HepG2 (cell line): ENCODE measurements at regions not wholly inside any gene's neighbourhood (a gene's known extent, or its start where the extent isn't known, plus 50 kb on each side); places are given as distances from the start of the nearest gene placed in this dataset.
"Not testable (repeated sequence)": the region's sequence is repeated elsewhere in the genome, so short reads cannot be mapped to it uniquely, and the experiment has no call there.

Source experiments
- ATAC-seq: fragments of 200-7000 bp; cut with Tn5 transposase; 3 replicates; pipeline ENCODE4 v1.9.1; 2020; ENCODE audit warnings: mild to moderate bottlenecking, moderate library complexity
- BruUV-seq: library from RNA; stranded (reverse); fragments of 400-500 nt; replicated peaks from 2 replicates; lab custom pipeline; 2021; lab: Mats Ljungman, UMichigan
- CTCF ChIA-PET: fragments of 300-600 bp; formaldehyde crosslinking; extraction: SDS; loops from one replicate; lab custom pipeline; 2021; ENCODE audit warnings: low total read pairs, inconsistent platforms, low intra/inter-chr PET ratio; lab: Yijun Ruan, JAX
- POLR2A ChIA-PET: fragments of 350-600 bp; sonication (Branson Sonifier 250); formaldehyde crosslinking; loops from one replicate; lab custom pipeline; 2020; ENCODE audit warnings: antibody characterized with exemption, inconsistent platforms; lab: Yijun Ruan, JAX
- DNase-seq: peaks from one replicate; pipeline ENCODE4 v3.0.0-alpha.2; 2015; ENCODE audit warnings: low spot score
- FAIRE-seq: peaks from 3 replicates; lab custom pipeline; 2011; peaks lifted over from hg19 to GRCh38; lab: Jason Lieb, UNC
- H2AFZ ChIP-seq: one replicate; pipeline ENCODE4 v1.6.1; 2011; ENCODE audit warnings: low read length, inconsistent platforms
- H3K27ac ChIP-seq: fragments of 300-600 bp; 3 replicates; pipeline ENCODE4 v1.8.0; 2011; ENCODE audit warnings: mixed run types, mild to moderate bottlenecking, mixed read lengths, low read length, inconsistent platforms; ENCODE audit not compliant: insufficient read depth; ENCODE audit errors: extremely low read length
- H3K27me3 ChIP-seq, 2 experiments: fragments of 200-600 bp in 1 of 2; 2 replicates in 1 of 2; 3 replicates in 1 of 2; pipeline versions ENCODE4 v1.6.0 to v1.8.0; 2011; ENCODE audit warnings: low read length in 2 of 2, mild to moderate bottlenecking in 2 of 2, moderate library complexity in 2 of 2, inconsistent platforms in 1 of 2; ENCODE audit not compliant: insufficient read depth in 2 of 2, control insufficient read depth in 1 of 2
- H3K36me3 ChIP-seq, 2 experiments: fragments of 200-600 bp in 1 of 2; replicated peaks in 1 of 2; 2 replicates in 1 of 2; 3 replicates in 1 of 2; pipeline versions ENCODE4 v1.5.1 to v1.8.0; 2011; ENCODE audit warnings: low read length in 2 of 2, inconsistent platforms in 1 of 2; ENCODE audit not compliant: insufficient read depth in 2 of 2, control insufficient read depth in 1 of 2
- H3K4me1 ChIP-seq: 2 replicates; pipeline ENCODE4 v1.5.1; 2012; ENCODE audit warnings: low read length, inconsistent platforms; ENCODE audit not compliant: insufficient read depth
- H3K4me2 ChIP-seq: 2 replicates; pipeline ENCODE4 v1.6.0; 2011; ENCODE audit warnings: low read depth, low read length, inconsistent platforms
- H3K4me3 ChIP-seq, 3 experiments: fragments of 200-600 bp in 1 of 3; sonication (generic), shearing (Covaris generic) in 1 of 3; replicated peaks in 1 of 3; 2 replicates each; pipeline ENCODE4 v1.5.1; 2011 to 2016; ENCODE audit warnings: low read length in 3 of 3, inconsistent platforms in 2 of 3, low read depth in 2 of 3, mild to moderate bottlenecking in 2 of 3, control low read depth in 1 of 3, mixed read lengths in 1 of 3; ENCODE audit not compliant: insufficient read depth in 1 of 3
- H3K79me2 ChIP-seq: one replicate; pipeline ENCODE4 v1.6.1; 2011; ENCODE audit warnings: low read length, inconsistent platforms; ENCODE audit not compliant: insufficient read depth
- H3K9ac ChIP-seq: 2 replicates; pipeline ENCODE4 v1.6.0; 2011; ENCODE audit warnings: mild to moderate bottlenecking, low read depth, low read length, inconsistent platforms; ENCODE audit not compliant: insufficient read depth
- H3K9me3 ChIP-seq: 2 replicates; pipeline ENCODE4 v1.5.1; 2012; ENCODE audit warnings: mild to moderate bottlenecking, low read length
- H4K20me1 ChIP-seq: 2 replicates; pipeline ENCODE4 v1.6.0; 2011; ENCODE audit warnings: inconsistent platforms, mild to moderate bottlenecking, low read length, moderate library complexity; ENCODE audit not compliant: insufficient read depth
- ETV5 ChIP-seq: IDR thresholded peaks from 2 replicates; pipeline ENCODE4 v1.6.1; 2018; ENCODE audit warnings: missing biosample characterization, missing genetic modification reagents, inconsistent platforms, borderline replicate concordance
- FOXA1 ChIP-seq, 2 experiments: fragments of 450-650 bp in 1 of 2; sonication (generic) in 1 of 2; formaldehyde crosslinking in 1 of 2; IDR thresholded peaks; 2 replicates each; pipeline versions ENCODE4 v1.4.0 to v1.6.1; 2016 to 2020; ENCODE audit warnings: missing genetic modification reagents in 1 of 2
- HDAC6 ChIP-seq: fragments of 200-600 bp; sonication (generic); IDR thresholded peaks from 2 replicates; pipeline ENCODE4 v1.7.0; 2017; ENCODE audit warnings: mild to moderate bottlenecking, antibody characterized with exemption, low read length, low read depth
- KAT7 ChIP-seq: IDR thresholded peaks from 2 replicates; pipeline ENCODE4 v1.6.1; 2018; ENCODE audit warnings: borderline replicate concordance, missing compliant biosample characterization
- KLF6 ChIP-seq: IDR thresholded peaks from 2 replicates; pipeline ENCODE4 v1.8.0; 2016; ENCODE audit warnings: missing biosample characterization, missing genetic modification reagents
- RBM22 ChIP-seq: fragments of 200-400 bp; formaldehyde crosslinking; optimal IDR thresholded peaks from 2 replicates; pipeline ENCODE3; 2017; ENCODE audit warnings: mild to moderate bottlenecking, low read length, moderate library complexity
- RNF2 ChIP-seq: fragments of 450-650 bp; conservative IDR thresholded peaks from 2 replicates; pipeline ENCODE4 v1.6.1; 2016; ENCODE audit warnings: low read depth
- SETDB1 ChIP-seq: sonication (generic); formaldehyde crosslinking; IDR thresholded peaks from 2 replicates; pipeline ENCODE4 v1.5.1; 2020; ENCODE audit warnings: missing genetic modification reagents, mild to moderate bottlenecking, borderline replicate concordance
- SRY ChIP-seq: sonication (generic); formaldehyde crosslinking; IDR thresholded peaks from 2 replicates; pipeline ENCODE4 v1.8.0; 2022; ENCODE audit warnings: mild to moderate bottlenecking, missing genetic modification reagents
- SYNCRIP ChIP-seq: fragments of 200-400 bp; formaldehyde crosslinking; IDR thresholded peaks from 2 replicates; pipeline ENCODE4 v1.6.1; 2018; ENCODE audit warnings: mild to moderate bottlenecking, low read depth, low read length; ENCODE audit not compliant: insufficient read depth
- TCF7L2 ChIP-seq: IDR thresholded peaks from 2 replicates; pipeline ENCODE4 v1.6.1; 2011; ENCODE audit warnings: mild to moderate bottlenecking, low read depth, low read length, moderate library complexity
- ZNF281 ChIP-seq: sonication (generic); formaldehyde crosslinking; IDR thresholded peaks from 2 replicates; pipeline ENCODE4 v1.4.0; 2020; ENCODE audit warnings: missing genetic modification reagents, borderline replicate concordance
- ZNF331 ChIP-seq: sonication (generic); formaldehyde crosslinking; IDR thresholded peaks from 2 replicates; pipeline ENCODE4 v1.4.0; 2020; ENCODE audit warnings: missing genetic modification reagents
- ZNF383 ChIP-seq: sonication (generic); formaldehyde crosslinking; IDR thresholded peaks from 2 replicates; pipeline ENCODE4 v1.4.0; 2020; ENCODE audit warnings: missing genetic modification reagents, mild to moderate bottlenecking, borderline replicate concordance
- ZSCAN29 ChIP-seq: sonication (generic); formaldehyde crosslinking; conservative IDR thresholded peaks from 2 replicates; pipeline ENCODE4 v1.4.0; 2020; ENCODE audit warnings: mild to moderate bottlenecking, missing genetic modification reagents
- WGBS: methylation state at CpG from one replicate; pipeline ENCODE4 v1.1.6; 2017; ENCODE audit warnings: low lambda C conversion rate; 5-methylcytosine and 5-hydroxymethylcytosine counted together
- in situ Hi-C: cut with HindIII; loops from 2 replicates; pipeline ENCODE4 v1.10.0; 2017; ENCODE audit warnings: low pct_unique_long_range_greater_than_20kb; ENCODE audit not compliant: extremely low pct_ligation_motif_present
- intact Hi-C: fragments of 100-400 bp; cut with micrococcal nuclease; formaldehyde crosslinking; loops from one replicate; pipeline ENCODE4 v1.10.0; 2022; ENCODE audit not compliant: unreplicated experiment

- BruUV-seq; ATAC-seq; H2AFZ ChIP-seq; H3K9ac ChIP-seq; H3K36me3 ChIP-seq; H3K79me2 ChIP-seq; H3K4me1 ChIP-seq; intact Hi-C loops; H3K27me3 ChIP-seq; FAIRE-seq; POLR2A ChIA-PET; CTCF ChIA-PET; H3K9me3 ChIP-seq; TF ChIP-seq FOXA1 (IDR thresholded peaks at IDR 0.05): not testable (repeated sequence)
- 0% methylated on average over 6 of the region's 9 CpGs for WGBS
- peak overlapping the region; percentile 4 to 34 (median 12); a peak in 2 of 6 replicates for H3K4me3 ChIP-seq
- peak overlapping the region; percentile 55 for H3K4me2 ChIP-seq
- TF ChIP-seq ZNF281 (CRISPR knock-in tag) (peak; percentile 85), FOXA1 (CRISPR knock-in tag; IDR thresholded peaks at IDR 0.05) (peak; percentile 60)
- TF ChIP-seq, all 625 proteins: peak for 2; not testable (repeated sequence) for 623
- DNase-seq, H3K27ac ChIP-seq, in situ Hi-C loops, H4K20me1 ChIP-seq: not testable (repeated sequence)
These were observed 185.1 kb upstream of the CXADR start for GRCh38 chr21:17327715-17328114.

- ChIA-PET CTCF (no interaction called here), POLR2A (no interaction called here)
- Histone ChIP-seq H3K27ac (no peak overlapping the region), H3K27me3 (no peaks in the 10 kb centered on the region; a peak in 1 of 5 replicates), H4K20me1 (no peaks in the 10 kb centered on the region), H2AFZ (no peak overlapping the region), H3K9me3 (no peaks in the 10 kb centered on the region), H3K9ac (no peak overlapping the region), H3K4me3 (no peak overlapping the region), H3K4me2 (no peak overlapping the region), H3K4me1 (no peaks in the 10 kb centered on the region), H3K79me2 (no peaks in the 10 kb centered on the region), H3K36me3 (no peaks in the 10 kb centered on the region)
- 3% methylated on average over 3 of the region's 3 CpGs for WGBS
- intact Hi-C loops = no loop called here
- DNase-seq (no peak), FAIRE-seq (no peak), ATAC-seq (no peak)
- in situ Hi-C loops = no loop called here
- no TSS peak for BruUV-seq
- TF ChIP-seq ETV5 (CRISPR knock-in tag) = no peak
- TF ChIP-seq SETDB1 (CRISPR knock-in tag) = no peak
- TF ChIP-seq RNF2 = no peak
- no peak for TF ChIP-seq SRY
- no peak for TF ChIP-seq SYNCRIP
- no peak for TF ChIP-seq ZNF331 (CRISPR knock-in tag)
- TF ChIP-seq ZSCAN29 (CRISPR knock-in tag) = no peak
- TF ChIP-seq RBM22 = no peak
- TF ChIP-seq ZNF383 = no peak
- TF ChIP-seq HDAC6 = no peak
- no peak for TF ChIP-seq KAT7 (CRISPR knock-in tag)
- no peak for TF ChIP-seq TCF7L2
- TF ChIP-seq KLF6 (CRISPR knock-in tag) = no peak
These were observed 178.4 kb upstream of the CXADR start for GRCh38 chr21:17334484-17334883.
